Neuronal stem cell (in vitro differentiated cells): ENCODE measurements at regions not wholly inside any gene's neighbourhood (a gene's known extent, or its start where the extent isn't known, plus 50 kb on each side); places are given as distances from the start of the nearest gene placed in this dataset.
A peak's percentile ranks its signal among the peaks of the same experiment; 100 is the strongest.

Experiments used
- DNase-seq: peaks from one replicate; pipeline ENCODE4 v3.0.0-alpha.2; 2013; ENCODE audit warnings: low spot score
- H2AFZ ChIP-seq: one replicate; pipeline ENCODE4 v1.6.1; 2013; ENCODE audit warnings: mild to moderate bottlenecking, low read length, inconsistent platforms
- H2AK5ac ChIP-seq: 2 replicates; pipeline ENCODE4 v1.6.1; 2013; ENCODE audit warnings: low read depth, mild to moderate bottlenecking, inconsistent platforms, low read length, moderate library complexity, mixed read lengths
- H2BK120ac ChIP-seq: 2 replicates; pipeline ENCODE4 v1.6.1; 2013; ENCODE audit warnings: low read depth, mild to moderate bottlenecking, inconsistent platforms, low read length, moderate library complexity, mixed read lengths
- H2BK12ac ChIP-seq: one replicate; pipeline ENCODE4 v1.6.1; 2013; ENCODE audit warnings: low read length, inconsistent platforms
- H2BK15ac ChIP-seq: 2 replicates; pipeline ENCODE4 v1.6.1; 2013; ENCODE audit warnings: mild to moderate bottlenecking, low read length, inconsistent platforms, mixed read lengths
- H2BK5ac ChIP-seq: one replicate; pipeline ENCODE4 v1.6.1; 2013; ENCODE audit warnings: inconsistent platforms, mild to moderate bottlenecking, low read length, moderate library complexity
- H3K14ac ChIP-seq: one replicate; pipeline ENCODE4 v1.6.1; 2013; ENCODE audit warnings: low read length, inconsistent platforms
- H3K18ac ChIP-seq: 2 replicates; pipeline ENCODE4 v1.6.1; 2013; ENCODE audit warnings: low read length, inconsistent platforms
- H3K23ac ChIP-seq: 2 replicates; pipeline ENCODE4 v1.6.1; 2013; ENCODE audit warnings: low read depth, mild to moderate bottlenecking, mixed read lengths, low read length, inconsistent platforms; ENCODE audit not compliant: poor library complexity
- H3K27ac ChIP-seq: replicated peaks from 3 replicates; pipeline ENCODE4 v1.5.1; 2013; ENCODE audit warnings: low read length, inconsistent platforms
- H3K27me3 ChIP-seq, 3 experiments: 2 replicates each; pipeline ENCODE4 v1.6.1; 2013; ENCODE audit warnings: low read length in 3 of 3, mild to moderate bottlenecking in 2 of 3, inconsistent platforms in 1 of 3, low read depth in 1 of 3, mixed read lengths in 1 of 3, moderate library complexity in 1 of 3; ENCODE audit not compliant: control insufficient read depth in 3 of 3, insufficient read depth in 3 of 3
- H3K36me3 ChIP-seq, 2 donors: replicated peaks in 1 of 2; 2 replicates each; pipeline ENCODE4 v1.6.1; 2013; ENCODE audit warnings: low read length in 2 of 2; ENCODE audit not compliant: control insufficient read depth in 2 of 2, insufficient read depth in 2 of 2
- H3K4ac ChIP-seq: 2 replicates; pipeline ENCODE4 v1.6.1; 2013; ENCODE audit warnings: inconsistent platforms, mild to moderate bottlenecking, low read length, moderate library complexity
- H3K4me1 ChIP-seq, 2 donors: 1 replicate in 1 of 2; 2 replicates in 1 of 2; pipeline ENCODE4 v1.6.1; 2013; ENCODE audit warnings: low read length in 2 of 2, low read depth in 1 of 2; ENCODE audit not compliant: control insufficient read depth in 2 of 2, insufficient read depth in 1 of 2
- H3K4me2 ChIP-seq: one replicate; pipeline ENCODE4 v1.6.1; 2013; ENCODE audit warnings: mild to moderate bottlenecking, low read length, inconsistent platforms; ENCODE audit not compliant: insufficient read depth, poor library complexity, severe bottlenecking
- H3K4me3 ChIP-seq, 2 donors: 2 replicates each; pipeline ENCODE4 v1.5.1; 2013; ENCODE audit warnings: low read length in 2 of 2, mild to moderate bottlenecking in 2 of 2, inconsistent platforms in 1 of 2, moderate library complexity in 1 of 2
- H3K79me1 ChIP-seq: one replicate; pipeline ENCODE4 v1.6.1; 2013; ENCODE audit warnings: low read depth, mild to moderate bottlenecking, inconsistent platforms, low read length, moderate library complexity
- H3K9ac ChIP-seq: one replicate; pipeline ENCODE4 v1.6.1; 2013; ENCODE audit warnings: mild to moderate bottlenecking, low read depth, low read length, inconsistent platforms; ENCODE audit not compliant: poor library complexity
- H3K9me3 ChIP-seq, 2 donors: replicated peaks in 1 of 2; 2 replicates each; pipeline versions ENCODE3 to v1.6.1; 2013; ENCODE audit warnings: low read length in 2 of 2, mild to moderate bottlenecking in 2 of 2, inconsistent platforms in 1 of 2, low read depth in 1 of 2, mixed read lengths in 1 of 2, moderate library complexity in 1 of 2; ENCODE audit not compliant: control insufficient read depth in 2 of 2, insufficient read depth in 1 of 2
- H4K8ac ChIP-seq: one replicate; pipeline ENCODE4 v1.6.1; 2013; ENCODE audit warnings: low read depth, mild to moderate bottlenecking, inconsistent platforms, low read length, moderate library complexity
- H4K91ac ChIP-seq: one replicate; pipeline ENCODE4 v1.6.1; 2013; ENCODE audit warnings: low read length, low read depth, mild to moderate bottlenecking, inconsistent platforms; ENCODE audit not compliant: poor library complexity
- WGBS, 2 donors: extraction: QIAGEN DNeasy Blood & Tissue Kit; methylation state at CpG; one replicate each; pipeline ENCODE4 v1.1.7; 2013; ENCODE audit warnings: missing lambda C conversion rate in 2 of 2, mixed read lengths in 1 of 2; ENCODE audit not compliant: insufficient read length in 2 of 2, insufficient replicate concordance in 1 of 2; ENCODE audit errors: extremely low coverage in 2 of 2; 5-methylcytosine and 5-hydroxymethylcytosine counted together

DNA sequence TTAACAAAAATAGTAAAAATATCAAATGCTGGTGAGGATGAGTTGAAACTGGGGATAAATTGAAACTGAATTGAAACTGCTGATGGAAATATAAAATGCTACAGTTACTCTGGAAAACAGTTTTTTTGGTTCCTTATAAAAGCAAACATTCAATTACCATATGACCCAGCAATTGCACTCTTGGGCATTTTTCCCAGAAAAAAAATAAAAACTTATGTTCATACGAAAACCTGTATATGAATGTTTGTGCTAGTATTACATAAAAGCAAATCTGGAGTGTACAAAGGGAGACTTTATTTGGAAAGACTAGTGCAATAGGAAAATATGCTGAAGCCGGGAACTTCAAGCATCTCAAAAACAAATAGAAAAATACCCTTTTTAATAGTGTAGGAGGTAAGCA, 857.9 kb upstream of the CADM2 start:
- H3K36me3 ChIP-seq: no peaks in the 10 kb centered on the region

GRCh38 chr3:84108442-84108971, 850.3 kb upstream of the CADM2 start:
- Histone ChIP-seq H3K18ac (no peak overlapping the region), H2AFZ (peak overlapping the region; percentile 70), H3K14ac (no peak overlapping the region), H4K91ac (no peak overlapping the region), H3K4ac (no peak overlapping the region), H3K36me3 (no peaks in the 10 kb centered on the region), H3K79me1 (no peaks in the 10 kb centered on the region), H2AK5ac (no peak overlapping the region), H2BK12ac (no peak overlapping the region), H4K8ac (no peak overlapping the region), H3K27ac (no peak overlapping the region), H3K4me1 (peaks cover 0 to 2% of the 10 kb centered on the region in 2 donors), H3K23ac (no peak overlapping the region), H3K9ac (no peak overlapping the region), H2BK5ac (no peak overlapping the region), H3K27me3 (no peaks in the 10 kb centered on the region), H3K9me3 (no peaks in the 10 kb centered on the region), H2BK120ac (no peak overlapping the region), H2BK15ac (no peak overlapping the region), H3K4me2 (no peak overlapping the region), H3K4me3 (no peak overlapping the region)
- no CpG with 5 or more reads among the region's 4 CpGs for WGBS, 2 donors
- no peak for DNase-seq

More for the DNA sequence above, 857.9 kb upstream of the CADM2 start:
- no peaks in the 10 kb centered on the region for H3K9me3 ChIP-seq
- no peak overlapping the region for H3K4ac ChIP-seq
- H3K14ac ChIP-seq: no peak overlapping the region
- no peak overlapping the region for H2BK5ac ChIP-seq
- H3K79me1 ChIP-seq: no peaks in the 10 kb centered on the region
- WGBS, 2 donors: no CpG with 5 or more reads among the region's 2 CpGs
- no peak overlapping the region for H3K23ac ChIP-seq
- no peak overlapping the region for H3K18ac ChIP-seq
- H4K91ac ChIP-seq: no peak overlapping the region
- DNase-seq: no peak
- no peak overlapping the region for H3K27ac ChIP-seq
- H3K4me3 ChIP-seq: no peak overlapping the region
- H4K8ac ChIP-seq: no peak overlapping the region
- H2BK120ac ChIP-seq: no peak overlapping the region
- H3K27me3 ChIP-seq: no peaks in the 10 kb centered on the region
- H3K4me2 ChIP-seq: no peak overlapping the region
- no peak overlapping the region for H2BK12ac ChIP-seq
- H2AK5ac ChIP-seq: no peak overlapping the region
- no peak overlapping the region for H2AFZ ChIP-seq
- no peak overlapping the region for H3K9ac ChIP-seq
- no peaks in the 10 kb centered on the region for H3K4me1 ChIP-seq
- no peak overlapping the region for H2BK15ac ChIP-seq

- H4K8ac ChIP-seq: no peak overlapping the region
- H2AK5ac ChIP-seq: no peak overlapping the region
- no peak overlapping the region for H2BK120ac ChIP-seq
- H3K4ac ChIP-seq: no peak overlapping the region
- no peaks in the 10 kb centered on the region for H3K79me1 ChIP-seq
- H2BK15ac ChIP-seq: no peak overlapping the region
- H3K23ac ChIP-seq: no peak overlapping the region
- H3K9me3 ChIP-seq: no peaks in the 10 kb centered on the region
- no peak overlapping the region for H3K27ac ChIP-seq
- H2BK12ac ChIP-seq: no peak overlapping the region
- no peaks in the 10 kb centered on the region for H3K27me3 ChIP-seq
- no peak overlapping the region for H3K18ac ChIP-seq
- peaks cover 0 to 2% of the 10 kb centered on the region in 2 donors for H3K4me1 ChIP-seq
- no peak overlapping the region for H4K91ac ChIP-seq
- peak overlapping the region; percentile 20 for H2AFZ ChIP-seq
- no peaks in the 10 kb centered on the region for H3K36me3 ChIP-seq
- no peak overlapping the region for H2BK5ac ChIP-seq
- no peak for DNase-seq
- no peak overlapping the region for H3K4me3 ChIP-seq
- H3K9ac ChIP-seq: no peak overlapping the region
- no peak overlapping the region for H3K4me2 ChIP-seq
- no peak overlapping the region for H3K14ac ChIP-seq
Measured at GRCh38 chr3:84109911-84110310, 848.9 kb upstream of the CADM2 start.

DNA sequence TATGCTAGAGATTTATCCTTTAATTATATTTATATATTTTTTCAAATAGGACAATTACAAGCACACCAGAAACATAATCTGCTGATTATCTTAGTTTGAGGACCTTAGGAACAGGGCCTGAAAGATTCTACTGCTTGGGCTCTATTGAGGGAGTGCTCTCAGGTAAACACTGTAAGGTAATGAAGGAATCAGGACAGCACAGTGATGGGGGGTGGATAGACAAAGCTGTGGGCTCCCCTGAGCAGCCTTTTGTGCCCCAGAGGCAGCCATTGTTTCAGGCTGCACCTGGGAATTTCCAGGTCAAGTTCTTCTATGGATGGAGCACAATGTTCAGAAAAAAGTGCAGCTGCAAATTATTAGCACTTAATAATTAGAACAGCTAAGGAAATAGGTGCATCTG, 848.0 kb upstream of the CADM2 start:
- H3K27ac ChIP-seq: no peak overlapping the region
- H3K36me3 ChIP-seq: no peaks in the 10 kb centered on the region
- no peak overlapping the region for H3K4ac ChIP-seq
- H3K4me3 ChIP-seq: no peak overlapping the region
- no peak overlapping the region for H3K9ac ChIP-seq
- no peaks in the 10 kb centered on the region for H3K27me3 ChIP-seq
- H2BK15ac ChIP-seq: no peak overlapping the region
- H4K8ac ChIP-seq: no peak overlapping the region
- no peak overlapping the region for H2AK5ac ChIP-seq
- no peak overlapping the region for H3K4me2 ChIP-seq
- no peaks in the 10 kb centered on the region for H3K79me1 ChIP-seq
- H2BK120ac ChIP-seq: no peak overlapping the region
- H3K9me3 ChIP-seq: peaks cover 0 to 4% of the 10 kb centered on the region in 2 donors
- DNase-seq: no peak
- H3K14ac ChIP-seq: no peak overlapping the region
- peaks cover 0 to 2% of the 10 kb centered on the region in 2 donors for H3K4me1 ChIP-seq
- H3K23ac ChIP-seq: no peak overlapping the region
- H2BK5ac ChIP-seq: no peak overlapping the region
- no peak overlapping the region for H4K91ac ChIP-seq
- H2AFZ ChIP-seq: no peak overlapping the region
- H2BK12ac ChIP-seq: no peak overlapping the region
- no peak overlapping the region for H3K18ac ChIP-seq
